ENCODE measurements at regions not wholly inside any gene's neighbourhood (a gene's known extent, or its start where the extent isn't known, plus 50 kb on each side); places are given as distances from the start of the nearest gene placed in this dataset.

DNA sequence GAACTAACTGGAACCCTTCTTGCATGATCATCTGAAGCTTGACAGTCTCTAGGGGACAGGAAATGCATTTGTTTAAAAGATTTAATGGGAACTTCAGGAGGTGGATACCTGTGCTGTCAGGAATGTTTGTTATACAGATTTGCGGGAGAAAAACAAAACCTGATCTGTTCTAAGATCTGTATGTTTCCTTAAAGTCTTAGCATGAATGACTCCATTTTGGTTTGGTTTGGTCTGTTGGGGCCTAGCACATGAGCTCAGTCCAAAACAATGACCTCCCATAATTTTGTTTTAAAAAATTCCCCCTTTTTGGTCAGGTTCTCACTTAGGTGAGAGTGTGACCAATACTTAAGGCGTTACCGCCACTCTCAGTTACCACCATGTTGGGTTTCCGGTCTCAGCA, 138.7 kb downstream of the AKR1D1 start:
- no peak for TF ChIP-seq POLR2A (IDR thresholded peaks at IDR 0.05)
- TF ChIP-seq, protein P1, sequence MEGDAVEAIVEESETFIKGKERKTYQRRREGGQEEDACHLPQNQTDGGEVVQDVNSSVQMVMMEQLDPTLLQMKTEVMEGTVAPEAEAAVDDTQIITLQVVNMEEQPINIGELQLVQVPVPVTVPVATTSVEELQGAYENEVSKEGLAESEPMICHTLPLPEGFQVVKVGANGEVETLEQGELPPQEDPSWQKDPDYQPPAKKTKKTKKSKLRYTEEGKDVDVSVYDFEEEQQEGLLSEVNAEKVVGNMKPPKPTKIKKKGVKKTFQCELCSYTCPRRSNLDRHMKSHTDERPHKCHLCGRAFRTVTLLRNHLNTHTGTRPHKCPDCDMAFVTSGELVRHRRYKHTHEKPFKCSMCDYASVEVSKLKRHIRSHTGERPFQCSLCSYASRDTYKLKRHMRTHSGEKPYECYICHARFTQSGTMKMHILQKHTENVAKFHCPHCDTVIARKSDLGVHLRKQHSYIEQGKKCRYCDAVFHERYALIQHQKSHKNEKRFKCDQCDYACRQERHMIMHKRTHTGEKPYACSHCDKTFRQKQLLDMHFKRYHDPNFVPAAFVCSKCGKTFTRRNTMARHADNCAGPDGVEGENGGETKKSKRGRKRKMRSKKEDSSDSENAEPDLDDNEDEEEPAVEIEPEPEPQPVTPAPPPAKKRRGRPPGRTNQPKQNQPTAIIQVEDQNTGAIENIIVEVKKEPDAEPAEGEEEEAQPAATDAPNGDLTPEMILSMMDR (IDR thresholded peaks at IDR 0.05): no peak
